ENCODE measurements at regions not wholly inside any gene's neighbourhood (a gene's known extent, or its start where the extent isn't known, plus 50 kb on each side); places are given as distances from the start of the nearest gene placed in this dataset.

DNA sequence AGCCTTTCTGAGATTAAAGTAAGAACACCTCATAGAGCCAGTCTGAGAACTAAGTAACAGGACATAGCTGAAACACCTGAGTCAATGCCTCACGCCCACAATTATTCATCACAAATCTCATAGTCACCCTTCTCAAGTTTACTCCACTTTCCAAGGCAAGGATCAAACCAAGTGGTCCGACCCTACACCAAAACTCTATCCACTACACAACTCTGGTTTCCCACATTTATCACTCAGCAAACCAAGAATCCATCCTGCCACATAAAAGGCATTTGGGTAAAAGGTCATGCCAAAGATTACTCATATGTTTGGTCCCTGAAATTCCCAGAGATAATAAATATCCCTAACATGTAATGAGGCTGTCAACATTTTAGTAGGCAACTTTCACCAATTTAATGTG, 144.1 kb downstream of the RPAP3 start:
- peaks cover 10% of the 10 kb centered on the region for H3K4me1 Mint-ChIP-seq
- peaks cover 6% of the 10 kb centered on the region for H3K36me3 Mint-ChIP-seq
- H3K4me3 Mint-ChIP-seq, result no peak overlapping the region
- TF ChIP-seq, protein P1, sequence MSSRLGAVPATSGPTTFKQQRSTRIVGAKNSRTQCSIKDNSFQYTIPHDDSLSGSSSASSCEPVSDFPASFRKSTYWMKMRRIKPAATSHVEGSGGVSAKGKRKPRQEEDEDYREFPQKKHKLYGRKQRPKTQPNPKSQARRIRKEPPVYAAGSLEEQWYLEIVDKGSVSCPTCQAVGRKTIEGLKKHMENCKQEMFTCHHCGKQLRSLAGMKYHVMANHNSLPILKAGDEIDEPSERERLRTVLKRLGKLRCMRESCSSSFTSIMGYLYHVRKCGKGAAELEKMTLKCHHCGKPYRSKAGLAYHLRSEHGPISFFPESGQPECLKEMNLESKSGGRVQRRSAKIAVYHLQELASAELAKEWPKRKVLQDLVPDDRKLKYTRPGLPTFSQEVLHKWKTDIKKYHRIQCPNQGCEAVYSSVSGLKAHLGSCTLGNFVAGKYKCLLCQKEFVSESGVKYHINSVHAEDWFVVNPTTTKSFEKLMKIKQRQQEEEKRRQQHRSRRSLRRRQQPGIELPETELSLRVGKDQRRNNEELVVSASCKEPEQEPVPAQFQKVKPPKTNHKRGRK (CRISPR knock-in tag; IDR thresholded peaks at IDR 0.05; ENCODE audit: borderline replicate concordance), result no peak
- TF ChIP-seq, protein P2, sequence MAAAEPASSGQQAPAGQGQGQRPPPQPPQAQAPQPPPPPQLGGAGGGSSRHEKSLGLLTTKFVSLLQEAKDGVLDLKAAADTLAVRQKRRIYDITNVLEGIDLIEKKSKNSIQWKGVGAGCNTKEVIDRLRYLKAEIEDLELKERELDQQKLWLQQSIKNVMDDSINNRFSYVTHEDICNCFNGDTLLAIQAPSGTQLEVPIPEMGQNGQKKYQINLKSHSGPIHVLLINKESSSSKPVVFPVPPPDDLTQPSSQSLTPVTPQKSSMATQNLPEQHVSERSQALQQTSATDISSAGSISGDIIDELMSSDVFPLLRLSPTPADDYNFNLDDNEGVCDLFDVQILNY (CRISPR knock-in tag; IDR thresholded peaks at IDR 0.05), result no peak
- TF ChIP-seq NFYB (CRISPR knock-in tag; conservative IDR thresholded peaks at IDR 0.05; ENCODE audit: low read depth) (no peak), SMAD3 (CRISPR knock-in tag; IDR thresholded peaks at IDR 0.05; ENCODE audit: borderline replicate concordance) (no peak), GABPB1 (CRISPR knock-in tag; IDR thresholded peaks at IDR 0.05) (no peak), OVOL2 (CRISPR knock-in tag; IDR thresholded peaks at IDR 0.05; ENCODE audit: borderline replicate concordance) (no peak), JUN (CRISPR knock-in tag; IDR thresholded peaks at IDR 0.05) (no peak), ELF4 (CRISPR knock-in tag; IDR thresholded peaks at IDR 0.05; ENCODE audit: low read depth) (no peak), GTF2I (CRISPR knock-in tag; conservative IDR thresholded peaks at IDR 0.05) (no peak), ZNF232 (CRISPR knock-in tag; IDR thresholded peaks at IDR 0.05) (no peak), FOXK1 (CRISPR knock-in tag; IDR thresholded peaks at IDR 0.05) (no peak), ATF1 (CRISPR knock-in tag; IDR thresholded peaks at IDR 0.05) (no peak), CREB1 (CRISPR knock-in tag; IDR thresholded peaks at IDR 0.05) (no peak), NFATC4 (CRISPR knock-in tag; IDR thresholded peaks at IDR 0.05) (no peak), ZNF219 (CRISPR knock-in tag; IDR thresholded peaks at IDR 0.05; ENCODE audit: borderline replicate concordance) (no peak), RELA (CRISPR knock-in tag; IDR thresholded peaks at IDR 0.05; ENCODE audit: borderline replicate concordance) (no peak), ZNF423 (CRISPR knock-in tag; IDR thresholded peaks at IDR 0.05) (no peak)
- TF ChIP-seq, protein P3, sequence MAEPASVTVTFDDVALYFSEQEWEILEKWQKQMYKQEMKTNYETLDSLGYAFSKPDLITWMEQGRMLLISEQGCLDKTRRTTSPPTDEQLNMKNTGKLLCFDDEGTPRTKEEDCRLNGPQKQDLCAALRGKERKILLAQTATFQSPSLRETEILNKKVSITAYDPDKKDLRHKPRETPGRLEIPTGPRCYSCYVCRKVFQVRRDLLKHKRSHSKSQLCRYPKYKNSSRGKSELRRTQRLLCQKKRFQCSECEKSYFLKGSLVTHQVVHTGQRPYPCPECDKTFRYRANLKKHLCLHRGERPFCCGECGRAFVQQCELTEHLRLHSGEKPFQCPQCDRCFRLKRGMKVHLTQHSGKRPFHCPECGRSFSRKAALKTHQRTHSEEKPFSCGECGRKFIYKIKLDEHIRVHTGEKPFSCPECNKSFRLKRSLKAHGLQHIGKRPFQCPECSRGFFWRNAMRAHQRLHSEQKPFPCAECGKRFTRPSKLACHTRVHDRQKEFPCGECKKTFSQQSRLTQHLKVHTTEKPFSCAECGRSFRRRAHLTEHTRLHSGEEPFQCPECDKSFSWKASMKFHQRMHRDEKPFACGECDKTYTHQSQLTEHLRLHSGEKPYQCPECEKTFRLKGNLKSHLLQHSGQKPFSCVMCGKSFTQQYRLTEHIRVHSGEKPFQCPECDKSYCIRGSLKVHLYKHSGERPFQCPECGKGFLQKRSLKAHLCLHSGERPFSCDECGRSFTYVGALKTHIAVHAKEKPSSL (CRISPR knock-in tag; conservative IDR thresholded peaks at IDR 0.05), result no peak
- TF ChIP-seq, protein P4, sequence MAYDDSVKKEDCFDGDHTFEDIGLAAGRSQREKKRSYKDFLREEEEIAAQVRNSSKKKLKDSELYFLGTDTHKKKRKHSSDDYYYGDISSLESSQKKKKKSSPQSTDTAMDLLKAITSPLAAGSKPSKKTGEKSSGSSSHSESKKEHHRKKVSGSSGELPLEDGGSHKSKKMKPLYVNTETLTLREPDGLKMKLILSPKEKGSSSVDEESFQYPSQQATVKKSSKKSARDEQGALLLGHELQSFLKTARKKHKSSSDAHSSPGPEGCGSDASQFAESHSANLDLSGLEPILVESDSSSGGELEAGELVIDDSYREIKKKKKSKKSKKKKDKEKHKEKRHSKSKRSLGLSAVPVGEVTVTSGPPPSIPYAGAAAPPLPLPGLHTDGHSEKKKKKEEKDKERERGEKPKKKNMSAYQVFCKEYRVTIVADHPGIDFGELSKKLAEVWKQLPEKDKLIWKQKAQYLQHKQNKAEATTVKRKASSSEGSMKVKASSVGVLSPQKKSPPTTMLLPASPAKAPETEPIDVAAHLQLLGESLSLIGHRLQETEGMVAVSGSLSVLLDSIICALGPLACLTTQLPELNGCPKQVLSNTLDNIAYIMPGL (CRISPR knock-in tag; IDR thresholded peaks at IDR 0.05), result no peak
- TF ChIP-seq, protein P5, sequence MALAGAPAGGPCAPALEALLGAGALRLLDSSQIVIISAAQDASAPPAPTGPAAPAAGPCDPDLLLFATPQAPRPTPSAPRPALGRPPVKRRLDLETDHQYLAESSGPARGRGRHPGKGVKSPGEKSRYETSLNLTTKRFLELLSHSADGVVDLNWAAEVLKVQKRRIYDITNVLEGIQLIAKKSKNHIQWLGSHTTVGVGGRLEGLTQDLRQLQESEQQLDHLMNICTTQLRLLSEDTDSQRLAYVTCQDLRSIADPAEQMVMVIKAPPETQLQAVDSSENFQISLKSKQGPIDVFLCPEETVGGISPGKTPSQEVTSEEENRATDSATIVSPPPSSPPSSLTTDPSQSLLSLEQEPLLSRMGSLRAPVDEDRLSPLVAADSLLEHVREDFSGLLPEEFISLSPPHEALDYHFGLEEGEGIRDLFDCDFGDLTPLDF (CRISPR knock-in tag; IDR thresholded peaks at IDR 0.05), result no peak
- DNase-seq (ENCODE audit: low spot score), result no peak
- H3K9me3 Mint-ChIP-seq, result peaks cover 11% of the 10 kb centered on the region
- ChIA-PET CTCF (no interaction called here), POLR2A (no interaction called here)
- no peak for ATAC-seq
- H3K27me3 Mint-ChIP-seq (ENCODE audit: low read depth), result peaks cover 2% of the 10 kb centered on the region; the same call in 1 of the 2 replicates
- H3K27ac Mint-ChIP-seq, result no peak overlapping the region

DNA sequence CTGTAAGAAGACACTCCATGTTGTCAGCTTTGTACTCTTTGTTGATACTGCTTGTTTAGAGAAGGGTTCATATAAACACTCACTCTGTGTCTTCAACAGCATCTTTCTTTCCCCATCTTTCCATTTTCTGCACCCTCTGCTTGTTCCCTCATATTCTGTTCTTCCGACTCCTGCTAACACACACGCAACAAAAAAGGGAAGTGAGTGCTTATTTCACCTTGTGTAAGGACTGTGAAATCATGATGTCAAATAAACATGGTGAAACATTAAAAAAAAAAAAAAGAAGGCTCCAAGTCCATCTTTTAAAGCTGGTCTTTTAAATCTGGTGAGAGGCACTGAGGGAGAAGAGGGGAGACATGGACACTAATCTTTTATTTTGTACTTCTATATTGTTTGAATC, 145.4 kb downstream of the RPAP3 start:
- ChIA-PET CTCF (interaction anchor here (1.0 kb wide), 1 partner anchor 77 kb away, joined by 3 read pairs; no protein-coding TSS in a partner anchor), POLR2A (no interaction called here)
- TF ChIP-seq CREB1 (CRISPR knock-in tag; IDR thresholded peaks at IDR 0.05) (no peak), ZNF671 (CRISPR knock-in tag; IDR thresholded peaks at IDR 0.05) (no peak), OVOL2 (CRISPR knock-in tag; IDR thresholded peaks at IDR 0.05; ENCODE audit: borderline replicate concordance) (no peak), ESRRA (CRISPR knock-in tag; IDR thresholded peaks at IDR 0.05; ENCODE audit: borderline replicate concordance) (no peak)
- TF ChIP-seq, protein P6, sequence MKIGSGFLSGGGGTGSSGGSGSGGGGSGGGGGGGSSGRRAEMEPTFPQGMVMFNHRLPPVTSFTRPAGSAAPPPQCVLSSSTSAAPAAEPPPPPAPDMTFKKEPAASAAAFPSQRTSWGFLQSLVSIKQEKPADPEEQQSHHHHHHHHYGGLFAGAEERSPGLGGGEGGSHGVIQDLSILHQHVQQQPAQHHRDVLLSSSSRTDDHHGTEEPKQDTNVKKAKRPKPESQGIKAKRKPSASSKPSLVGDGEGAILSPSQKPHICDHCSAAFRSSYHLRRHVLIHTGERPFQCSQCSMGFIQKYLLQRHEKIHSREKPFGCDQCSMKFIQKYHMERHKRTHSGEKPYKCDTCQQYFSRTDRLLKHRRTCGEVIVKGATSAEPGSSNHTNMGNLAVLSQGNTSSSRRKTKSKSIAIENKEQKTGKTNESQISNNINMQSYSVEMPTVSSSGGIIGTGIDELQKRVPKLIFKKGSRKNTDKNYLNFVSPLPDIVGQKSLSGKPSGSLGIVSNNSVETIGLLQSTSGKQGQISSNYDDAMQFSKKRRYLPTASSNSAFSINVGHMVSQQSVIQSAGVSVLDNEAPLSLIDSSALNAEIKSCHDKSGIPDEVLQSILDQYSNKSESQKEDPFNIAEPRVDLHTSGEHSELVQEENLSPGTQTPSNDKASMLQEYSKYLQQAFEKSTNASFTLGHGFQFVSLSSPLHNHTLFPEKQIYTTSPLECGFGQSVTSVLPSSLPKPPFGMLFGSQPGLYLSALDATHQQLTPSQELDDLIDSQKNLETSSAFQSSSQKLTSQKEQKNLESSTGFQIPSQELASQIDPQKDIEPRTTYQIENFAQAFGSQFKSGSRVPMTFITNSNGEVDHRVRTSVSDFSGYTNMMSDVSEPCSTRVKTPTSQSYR (CRISPR knock-in tag; IDR thresholded peaks at IDR 0.05), result no peak
- TF ChIP-seq, protein P7, sequence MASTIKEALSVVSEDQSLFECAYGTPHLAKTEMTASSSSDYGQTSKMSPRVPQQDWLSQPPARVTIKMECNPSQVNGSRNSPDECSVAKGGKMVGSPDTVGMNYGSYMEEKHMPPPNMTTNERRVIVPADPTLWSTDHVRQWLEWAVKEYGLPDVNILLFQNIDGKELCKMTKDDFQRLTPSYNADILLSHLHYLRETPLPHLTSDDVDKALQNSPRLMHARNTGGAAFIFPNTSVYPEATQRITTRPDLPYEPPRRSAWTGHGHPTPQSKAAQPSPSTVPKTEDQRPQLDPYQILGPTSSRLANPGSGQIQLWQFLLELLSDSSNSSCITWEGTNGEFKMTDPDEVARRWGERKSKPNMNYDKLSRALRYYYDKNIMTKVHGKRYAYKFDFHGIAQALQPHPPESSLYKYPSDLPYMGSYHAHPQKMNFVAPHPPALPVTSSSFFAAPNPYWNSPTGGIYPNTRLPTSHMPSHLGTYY (CRISPR knock-in tag; IDR thresholded peaks at IDR 0.05), result no peak

More for the DNA sequence above, 145.4 kb downstream of the RPAP3 start:
- H3K9me3 Mint-ChIP-seq, result peaks cover 22% of the 10 kb centered on the region
- peaks cover 17% of the 10 kb centered on the region for H3K36me3 Mint-ChIP-seq
- DNase-seq (ENCODE audit: low spot score) (no peak), ATAC-seq (no peak)
- peaks cover 2% of the 10 kb centered on the region; the same call in 1 of the 2 replicates for H3K27me3 Mint-ChIP-seq (ENCODE audit: low read depth)
- H3K4me1 Mint-ChIP-seq, result peaks cover 19% of the 10 kb centered on the region
- H3K27ac Mint-ChIP-seq, result no peak overlapping the region
- H3K4me3 Mint-ChIP-seq, result no peak overlapping the region

Measured in WTC11 (cell line).